Activated B cell treated with CpG ODN at 0.5 μM for 24 hours (primary cell): ENCODE measurements at regions not wholly inside any gene's neighbourhood (a gene's known extent, or its start where the extent isn't known, plus 50 kb on each side); places are given as distances from the start of the nearest gene placed in this dataset.

Source experiments
- ATAC-seq: fragments of 200-7000 bp; cut with Tn5 transposase; one replicate; pipeline ENCODE4 v1.10.0; 2021; ENCODE audit warnings: low read depth, mild to moderate bottlenecking, moderate library complexity
- CTCF ChIA-PET: fragments of 350-600 bp; sonication (Branson Sonifier 250); formaldehyde crosslinking; loops from one replicate; lab custom pipeline; 2021; ENCODE audit warnings: antibody characterized with exemption; lab: Charles Lee
- POLR2A ChIA-PET: fragments of 350-600 bp; sonication (Branson Sonifier 250); formaldehyde crosslinking; loops from one replicate; lab custom pipeline; 2021; ENCODE audit warnings: antibody characterized with exemption; lab: Charles Lee
- DNase-seq: peaks from one replicate; pipeline ENCODE4 v3.0.0; 2022
- H3K27ac Mint-ChIP-seq: one replicate; pipeline ENCODE4 v1.8.0; 2020; ENCODE audit warnings: mixed read lengths
- H3K27me3 Mint-ChIP-seq: one replicate; pipeline ENCODE4 v1.8.0; 2021; ENCODE audit warnings: mixed read lengths
- H3K36me3 Mint-ChIP-seq: one replicate; pipeline ENCODE4 v1.8.0; 2021; ENCODE audit warnings: low read depth, mixed read lengths
- H3K4me1 Mint-ChIP-seq: one replicate; pipeline ENCODE4 v1.8.0; 2021; ENCODE audit warnings: mixed read lengths
- H3K4me3 Mint-ChIP-seq: one replicate; pipeline ENCODE4 v1.8.0; 2020; ENCODE audit warnings: mild to moderate bottlenecking, mixed read lengths
- H3K9me3 Mint-ChIP-seq: one replicate; pipeline ENCODE4 v1.8.0; 2020; ENCODE audit warnings: mixed read lengths
- CTCF ChIP-seq: fragments of 200-600 bp; IDR thresholded peaks from one replicate; pipeline ENCODE4 v1.8.0; 2022; ENCODE audit warnings: antibody characterized with exemption, mild to moderate bottlenecking
- intact Hi-C: fragments of 100-400 bp; cut with micrococcal nuclease; formaldehyde crosslinking; loops from one replicate; pipeline ENCODE4 v1.15.1; 2024

DNA sequence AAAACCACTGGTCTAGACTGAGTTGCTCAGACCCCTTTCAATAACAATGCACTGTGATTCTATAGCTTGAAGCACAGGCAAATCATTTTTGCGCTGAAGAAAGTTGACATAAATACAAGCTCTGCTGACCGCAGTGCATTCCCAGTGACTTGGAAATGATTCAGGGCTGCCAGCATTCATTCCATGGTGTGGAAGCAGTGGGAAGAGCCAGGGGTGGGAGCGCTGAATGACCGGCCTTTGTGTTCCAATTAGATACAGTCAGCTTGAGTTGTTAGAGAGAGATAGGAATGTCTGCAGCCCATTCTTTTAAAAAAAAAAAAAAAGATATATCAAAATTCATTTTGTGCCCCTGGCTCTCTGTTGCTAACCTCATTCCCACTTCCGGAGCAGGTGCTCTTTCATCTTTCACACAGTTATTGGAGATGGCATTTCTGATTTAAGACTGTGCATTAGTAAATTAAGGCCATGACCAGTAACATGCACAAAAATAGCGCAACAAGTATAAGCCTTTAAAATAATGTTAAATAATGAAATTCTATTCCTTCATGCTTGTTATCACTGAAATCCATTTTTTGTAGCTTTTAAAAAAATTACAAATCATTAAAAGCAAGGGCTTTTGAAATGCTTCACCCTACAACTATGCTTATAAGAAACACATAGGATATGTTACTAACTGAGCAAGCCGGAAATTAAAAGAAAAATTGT lies 59.4 kb upstream of the CTLA4 start:
- ATAC-seq (no peak), DNase-seq (no peak)
- peaks cover 12% of the 10 kb centered on the region for H3K9me3 Mint-ChIP-seq
- POLR2A ChIA-PET = no interaction called here
- peaks cover 4% of the 10 kb centered on the region for H3K4me1 Mint-ChIP-seq
- no peak for TF ChIP-seq CTCF
- H3K4me3 Mint-ChIP-seq = no peak overlapping the region
- H3K27ac Mint-ChIP-seq = no peak overlapping the region
- CTCF ChIA-PET = no interaction called here
- intact Hi-C loops = no loop called here
- no peaks in the 10 kb centered on the region for H3K36me3 Mint-ChIP-seq
- peaks cover 37% of the 10 kb centered on the region for H3K27me3 Mint-ChIP-seq

- no peak for TF ChIP-seq CTCF
- POLR2A ChIA-PET = no interaction called here
- Mint-ChIP-seq H3K9me3 (peaks cover 12% of the 10 kb centered on the region), H3K4me1 (peaks cover 4% of the 10 kb centered on the region), H3K27ac (no peak overlapping the region), H3K4me3 (no peak overlapping the region), H3K27me3 (peaks cover 33% of the 10 kb centered on the region), H3K36me3 (no peaks in the 10 kb centered on the region)
- DNase-seq (no peak), ATAC-seq (no peak)
- CTCF ChIA-PET = no interaction called here
- intact Hi-C loops = no loop called here
These were observed 58.5 kb upstream of the CTLA4 start for GRCh38 chr2:203809084-203809521.

- H3K27me3 Mint-ChIP-seq = peaks cover 37% of the 10 kb centered on the region
- CTCF ChIA-PET = no interaction called here
These were observed 57.5 kb upstream of the CTLA4 start for GRCh38 chr2:203809991-203810510.

DNA sequence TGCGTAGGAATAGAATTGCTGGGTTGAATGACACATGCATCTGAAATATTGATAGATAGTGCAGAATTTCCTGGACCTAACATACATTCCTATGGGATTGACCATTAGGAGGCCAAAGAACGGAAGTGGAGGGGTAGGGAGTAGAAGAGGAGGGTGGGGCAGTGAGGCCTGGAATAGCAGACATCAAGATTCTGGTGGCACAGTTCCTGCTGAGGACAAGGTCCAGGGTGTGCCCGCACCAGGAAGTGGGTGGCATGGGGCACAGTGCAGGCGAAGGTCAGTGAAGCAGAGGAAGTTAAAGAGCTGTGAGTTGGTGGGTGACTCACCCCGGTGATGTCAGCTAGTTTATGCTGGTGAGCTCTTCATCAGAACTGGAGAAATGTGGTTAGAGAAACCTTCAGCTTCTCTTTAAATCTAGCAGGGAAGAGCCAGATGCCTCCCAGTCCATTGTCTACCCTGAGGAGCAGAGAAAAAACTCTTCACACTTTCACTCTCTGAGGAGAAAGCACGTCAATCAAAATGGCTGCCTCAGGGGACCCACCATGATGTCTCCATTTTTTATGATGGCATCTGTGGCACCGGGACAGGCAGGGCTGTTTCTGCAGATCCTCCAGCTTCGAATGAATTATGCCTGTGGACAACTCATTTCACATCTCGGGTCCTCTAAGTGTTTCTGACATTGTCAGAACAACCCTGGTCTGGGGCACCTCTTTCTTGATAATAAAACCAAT lies 55.9 kb upstream of the CTLA4 start:
- DNase-seq = no peak
- ChIA-PET POLR2A (no interaction called here), CTCF (no interaction called here)
- intact Hi-C loops = no loop called here
- Mint-ChIP-seq H3K4me1 (peaks cover 8% of the 10 kb centered on the region), H3K9me3 (no peaks in the 10 kb centered on the region), H3K4me3 (no peak overlapping the region), H3K27ac (no peak overlapping the region), H3K36me3 (no peaks in the 10 kb centered on the region), H3K27me3 (peaks cover 49% of the 10 kb centered on the region)
- peak; percentile 85 for ATAC-seq
- TF ChIP-seq CTCF = no peak

More at GRCh38 chr2:203809991-203810510, 57.5 kb upstream of the CTLA4 start:
- ATAC-seq (no peak), DNase-seq (no peak)
- H3K36me3 Mint-ChIP-seq = no peaks in the 10 kb centered on the region
- no peak for TF ChIP-seq CTCF
- intact Hi-C loops = no loop called here
- H3K9me3 Mint-ChIP-seq = peaks cover 9% of the 10 kb centered on the region
- POLR2A ChIA-PET = no interaction called here
- no peak overlapping the region for H3K4me3 Mint-ChIP-seq
- peaks cover 4% of the 10 kb centered on the region for H3K4me1 Mint-ChIP-seq
- no peak overlapping the region for H3K27ac Mint-ChIP-seq
